NCI-H226 (cell line): ENCODE measurements at regions not wholly inside any gene's neighbourhood (a gene's known extent, or its start where the extent isn't known, plus 50 kb on each side); places are given as distances from the start of the nearest gene placed in this dataset.
A peak's percentile ranks its signal among the peaks of the same experiment; 100 is the strongest.

ENCODE experiments used
- DNase-seq: peaks from one replicate; pipeline ENCODE4 v3.0.0-alpha.2; 2015

DNA sequence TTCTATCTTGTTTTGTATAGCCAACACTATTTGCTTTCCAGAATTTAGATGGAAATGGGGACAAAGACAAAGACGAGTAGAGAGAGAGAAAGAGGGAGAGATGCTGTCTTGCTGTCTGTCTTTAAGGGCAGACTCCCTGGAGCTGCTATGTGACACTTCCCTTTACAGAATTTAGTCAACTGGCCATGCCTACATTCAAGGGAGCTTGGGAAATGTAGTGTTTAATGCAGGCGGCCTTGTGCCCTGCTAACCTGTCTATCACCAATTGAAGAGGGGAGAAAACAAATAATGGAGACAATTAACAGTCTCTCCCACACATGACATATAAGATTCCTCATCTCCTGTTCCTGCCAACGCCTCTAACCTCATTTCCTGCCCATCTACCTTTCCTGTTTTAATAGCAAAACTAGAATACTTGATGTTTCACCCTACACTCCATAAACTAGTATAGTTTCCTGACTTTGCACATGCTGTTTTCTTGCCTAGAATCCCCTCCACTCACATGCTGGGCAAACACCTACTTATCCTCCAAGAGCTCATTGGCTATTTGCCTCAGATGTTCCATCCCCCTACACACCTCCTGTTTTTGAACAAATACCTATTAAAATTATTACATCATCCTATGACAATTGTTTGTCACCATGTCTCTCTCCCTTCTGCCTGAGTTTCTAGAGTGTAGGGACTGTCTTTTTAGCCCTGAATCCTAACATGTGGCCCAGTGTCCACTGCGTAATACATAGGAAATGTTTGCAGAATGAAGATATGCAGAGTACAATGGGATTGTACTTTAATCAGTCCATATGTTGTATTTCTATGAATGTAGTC is 117.2 kb downstream of the SLC25A24 start:
- no peak for DNase-seq

- DNase-seq, result no peak
Measured at GRCh38 chr1:108082001-108082400, 117.0 kb upstream of the VAV3 start.

DNA sequence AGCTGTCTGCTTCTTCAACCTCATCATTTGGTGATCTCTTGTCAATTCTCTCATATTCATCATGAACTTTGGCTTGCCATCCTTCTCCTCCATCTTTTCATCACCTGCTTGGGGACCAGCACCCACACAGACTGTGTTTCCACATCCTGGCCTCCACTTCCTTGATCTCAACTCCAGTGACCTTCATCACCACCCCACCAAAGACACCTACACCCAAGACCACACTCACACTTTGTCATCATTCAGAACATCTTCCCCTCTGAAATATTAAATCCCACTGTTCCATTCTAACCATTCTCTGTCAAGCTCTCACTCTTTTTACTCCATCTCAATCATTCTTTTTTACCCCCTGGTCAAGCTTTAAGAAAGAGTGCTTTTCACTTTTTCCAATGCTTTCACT is 115.5 kb upstream of the VAV3 start:
- no peak for DNase-seq

DNA sequence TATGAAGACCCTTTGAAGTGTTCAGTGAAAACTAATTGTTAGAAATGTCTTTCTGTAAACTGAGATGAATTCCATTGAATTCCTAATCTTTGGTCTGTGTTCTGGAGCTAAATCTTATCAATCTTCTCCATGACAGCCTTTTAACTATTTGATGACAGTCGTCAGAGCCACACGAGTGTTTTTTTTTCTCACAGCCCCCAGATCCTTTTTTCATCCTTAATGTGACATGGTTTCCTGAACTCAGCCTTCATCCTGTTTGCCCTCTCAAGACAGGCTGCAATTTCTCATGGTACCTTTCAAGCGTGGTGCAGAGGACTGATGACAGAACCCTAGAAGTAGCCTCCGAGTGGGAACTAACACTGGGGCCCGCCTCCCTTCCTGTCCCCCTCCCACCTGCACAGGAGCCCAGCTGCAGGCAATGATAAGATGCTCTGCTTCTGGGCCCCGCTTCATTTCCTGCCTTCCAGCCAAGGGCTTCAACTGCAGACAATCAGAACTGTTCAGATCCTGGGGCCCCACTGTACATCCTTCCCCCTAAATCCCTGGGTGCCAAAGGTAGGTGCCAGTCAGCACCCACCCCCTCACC is 114.6 kb upstream of the VAV3 start:
- no peak for DNase-seq

GRCh38 chr1:108077991-108078390 is 113.0 kb upstream of the VAV3 start:
- no peak for DNase-seq

DNA sequence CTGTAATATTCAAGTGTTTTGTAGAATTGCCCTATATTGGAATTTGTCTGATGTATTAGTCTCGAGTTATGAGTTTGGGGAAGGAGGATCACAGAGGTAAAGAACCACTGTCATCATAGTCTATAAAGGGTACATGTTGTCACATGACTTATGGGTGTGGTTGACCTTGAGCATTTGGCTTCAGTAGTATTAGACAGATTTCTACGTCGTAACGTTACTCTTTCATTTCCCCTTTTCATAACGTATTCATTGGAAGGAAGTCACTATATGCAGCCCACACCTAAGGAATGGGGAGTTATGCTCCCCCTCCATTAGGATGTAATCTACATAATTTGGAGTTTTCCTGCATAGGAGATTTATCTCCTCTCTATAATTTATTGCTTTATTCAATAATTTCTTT is 110.1 kb upstream of the VAV3 start:
- no peak for DNase-seq

DNA sequence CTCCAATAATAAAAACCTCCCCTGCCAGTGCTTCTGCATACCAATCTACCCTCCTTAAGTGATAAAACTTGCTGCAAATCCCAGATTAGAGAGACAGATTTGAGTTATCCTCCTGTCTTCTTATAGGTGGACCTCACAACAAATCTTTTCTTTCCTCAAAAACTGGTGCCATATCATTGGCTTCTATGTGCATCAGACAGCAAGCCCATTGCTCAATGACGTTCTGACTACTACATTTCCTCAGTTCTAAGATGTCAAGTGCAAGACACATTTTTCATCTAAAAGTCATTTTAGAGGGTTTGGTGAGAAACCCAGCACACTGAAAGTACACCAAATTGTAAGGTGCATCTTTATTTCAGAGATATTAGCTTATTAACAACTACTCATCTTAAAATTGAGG is 107.8 kb upstream of the VAV3 start:
- DNase-seq, result peak; percentile 34

- DNase-seq, result peak; percentile 40
Measured at GRCh38 chr1:108072212-108072611, 107.2 kb upstream of the VAV3 start.

- no peak for DNase-seq
Measured at GRCh38 chr1:108071601-108072000, 106.6 kb upstream of the VAV3 start.

DNA sequence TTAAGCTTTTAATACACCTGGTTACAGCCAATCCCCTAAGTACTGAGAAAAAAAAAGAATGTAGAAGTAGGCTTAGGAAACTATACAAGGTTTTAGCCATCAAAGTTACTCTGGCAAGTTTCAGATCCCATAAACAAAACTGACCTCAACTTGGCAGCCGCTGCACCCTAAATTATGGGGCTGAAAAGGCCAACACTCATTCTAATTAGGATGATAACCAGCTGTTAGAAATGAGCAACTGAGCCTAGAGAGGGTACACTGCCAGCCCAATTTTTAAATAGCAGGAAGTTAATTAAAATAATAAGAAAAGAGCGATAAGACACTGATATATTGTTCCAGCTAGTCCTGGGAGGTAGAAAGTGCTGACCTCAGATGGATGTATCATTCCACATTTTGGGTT is 105.7 kb upstream of the VAV3 start:
- no peak for DNase-seq

DNA sequence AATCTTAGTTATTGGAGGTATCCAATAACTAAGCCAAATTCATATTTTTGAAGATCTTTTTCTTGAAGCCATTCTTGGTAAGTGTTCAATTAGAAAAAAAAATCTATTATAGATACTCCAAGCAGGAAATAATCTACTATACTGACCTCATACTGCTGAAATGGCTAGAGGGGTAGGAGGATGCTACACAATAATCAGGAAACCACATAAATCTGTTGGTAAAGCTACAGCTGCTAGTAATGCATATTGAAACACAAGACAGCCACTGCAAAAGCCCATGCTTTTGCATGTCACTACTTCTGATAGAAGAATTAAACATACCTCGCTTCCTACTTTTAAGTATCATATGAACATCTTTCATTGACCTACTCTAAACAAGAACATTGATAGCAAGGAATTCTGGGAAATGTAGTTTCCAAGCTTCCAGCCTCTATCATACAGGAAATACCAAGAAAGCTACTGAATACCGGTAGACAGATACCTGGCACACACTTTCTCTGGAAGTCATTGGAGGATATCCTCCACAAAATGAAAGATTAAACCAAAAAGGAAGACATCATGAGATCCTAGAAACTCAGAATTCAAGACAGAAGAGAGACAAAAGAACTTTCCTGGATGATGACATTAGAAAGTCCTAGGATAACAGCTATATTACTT is 103.0 kb upstream of the VAV3 start:
- DNase-seq, result peak; percentile 83

DNA sequence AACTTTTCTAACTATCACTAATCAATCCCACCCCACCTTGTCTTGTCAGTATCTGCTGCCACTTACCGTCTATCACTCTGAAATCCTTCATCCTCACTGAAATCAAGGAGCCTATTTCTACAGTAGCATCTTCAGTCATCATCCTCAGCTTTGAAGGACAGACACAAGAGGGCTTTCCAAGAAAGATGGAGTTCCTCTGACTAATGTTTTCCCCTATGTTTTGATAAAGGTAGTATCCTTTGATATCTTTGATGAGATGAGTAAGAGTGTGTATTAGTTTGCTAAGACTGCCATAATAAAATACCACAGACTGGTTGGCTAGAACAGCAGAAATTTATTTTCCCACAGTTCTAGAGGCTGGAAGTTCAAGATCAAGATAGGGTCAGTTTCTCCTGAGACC is 101.8 kb upstream of the VAV3 start:
- peak; percentile 37 for DNase-seq

- no peak for DNase-seq
Measured at GRCh38 chr1:108064255-108064654, 99.3 kb upstream of the VAV3 start.

DNA sequence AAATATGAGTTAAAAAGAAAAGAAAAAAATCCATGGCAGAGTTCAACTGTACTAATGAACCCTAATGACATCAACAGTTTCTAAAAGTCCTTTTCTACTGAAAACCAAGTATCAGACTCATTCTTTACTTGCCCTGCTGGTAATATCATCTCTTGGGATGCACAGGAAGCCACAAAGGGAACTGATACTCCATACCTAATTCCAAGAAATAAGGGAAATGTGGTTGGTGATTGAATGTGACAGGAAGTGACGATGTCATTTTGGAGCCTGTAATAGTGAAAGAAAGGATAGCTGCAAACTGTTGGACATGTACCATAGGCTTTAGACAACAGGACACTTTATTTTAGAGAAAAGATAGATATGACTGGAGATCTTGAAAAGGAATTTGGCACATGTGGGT is 98.7 kb upstream of the VAV3 start:
- DNase-seq, result no peak

- DNase-seq, result no peak
Measured at GRCh38 chr1:108059945-108060344, 95.0 kb upstream of the VAV3 start.

DNA sequence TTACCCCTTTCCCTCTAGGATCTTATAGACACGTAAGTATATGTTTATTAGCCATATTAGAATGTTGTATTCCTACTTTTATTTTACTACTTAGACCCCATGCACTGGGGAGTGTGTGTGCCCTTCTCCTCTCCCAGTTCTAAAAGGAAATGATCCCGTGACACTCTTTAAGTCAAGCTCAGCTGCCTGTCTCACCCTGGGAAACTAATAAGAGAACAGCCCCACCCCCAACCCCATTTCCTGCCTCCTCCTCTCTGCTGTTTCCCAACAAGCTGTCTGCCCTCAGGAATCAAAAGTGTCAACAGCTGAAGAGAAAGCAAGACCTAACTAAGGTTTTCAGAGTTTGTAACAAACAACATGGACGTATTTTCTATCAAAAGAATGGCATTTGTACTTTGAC is 92.6 kb upstream of the VAV3 start:
- peak; percentile 37 for DNase-seq

DNA sequence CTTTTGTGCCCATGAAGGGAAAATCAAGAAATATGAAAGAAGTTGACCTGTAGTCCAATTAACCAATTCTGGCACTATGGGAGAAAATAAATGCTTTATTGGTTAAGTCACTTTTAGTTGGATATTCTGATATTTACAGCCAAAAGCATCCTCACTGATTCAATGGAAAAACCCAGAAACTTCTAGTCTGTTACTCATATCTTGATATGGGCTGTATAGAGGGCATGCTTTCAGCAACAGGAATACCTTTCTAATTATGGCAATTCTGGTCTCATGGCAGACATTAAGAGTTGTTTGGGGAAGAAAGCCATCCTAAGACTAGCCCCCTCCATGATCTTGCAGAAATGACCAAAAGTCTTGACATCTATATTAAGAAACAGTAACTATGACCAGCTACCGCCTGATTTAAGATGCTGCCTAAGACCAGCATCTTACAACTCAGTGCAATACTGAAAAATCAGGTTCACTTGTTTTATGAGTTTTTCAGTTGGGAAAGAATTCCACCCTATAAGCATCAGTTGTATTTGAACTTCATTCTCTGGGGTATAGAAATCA is 91.5 kb upstream of the VAV3 start:
- DNase-seq, result no peak

- no peak for DNase-seq
Measured at GRCh38 chr1:108055387-108055786, 90.4 kb upstream of the VAV3 start.

DNA sequence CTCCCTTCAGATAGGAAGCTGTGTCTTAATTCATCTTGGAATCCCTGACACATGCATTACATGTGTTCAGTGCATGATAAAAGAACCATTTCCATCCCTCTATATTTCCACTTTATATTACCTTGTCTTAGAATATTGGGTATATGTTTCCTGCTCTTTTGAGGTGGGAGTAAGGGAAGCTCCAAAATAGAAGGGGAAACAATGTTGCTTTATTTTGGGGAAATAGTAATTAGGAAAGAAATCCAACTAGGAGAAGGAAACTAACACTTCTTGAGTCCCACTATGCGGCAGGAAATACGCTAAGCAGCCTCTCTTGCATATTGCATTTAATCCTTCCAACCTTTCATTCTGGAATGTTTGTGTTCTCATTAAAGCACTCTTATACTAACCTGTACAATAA is 89.4 kb upstream of the VAV3 start:
- DNase-seq, result no peak

DNA sequence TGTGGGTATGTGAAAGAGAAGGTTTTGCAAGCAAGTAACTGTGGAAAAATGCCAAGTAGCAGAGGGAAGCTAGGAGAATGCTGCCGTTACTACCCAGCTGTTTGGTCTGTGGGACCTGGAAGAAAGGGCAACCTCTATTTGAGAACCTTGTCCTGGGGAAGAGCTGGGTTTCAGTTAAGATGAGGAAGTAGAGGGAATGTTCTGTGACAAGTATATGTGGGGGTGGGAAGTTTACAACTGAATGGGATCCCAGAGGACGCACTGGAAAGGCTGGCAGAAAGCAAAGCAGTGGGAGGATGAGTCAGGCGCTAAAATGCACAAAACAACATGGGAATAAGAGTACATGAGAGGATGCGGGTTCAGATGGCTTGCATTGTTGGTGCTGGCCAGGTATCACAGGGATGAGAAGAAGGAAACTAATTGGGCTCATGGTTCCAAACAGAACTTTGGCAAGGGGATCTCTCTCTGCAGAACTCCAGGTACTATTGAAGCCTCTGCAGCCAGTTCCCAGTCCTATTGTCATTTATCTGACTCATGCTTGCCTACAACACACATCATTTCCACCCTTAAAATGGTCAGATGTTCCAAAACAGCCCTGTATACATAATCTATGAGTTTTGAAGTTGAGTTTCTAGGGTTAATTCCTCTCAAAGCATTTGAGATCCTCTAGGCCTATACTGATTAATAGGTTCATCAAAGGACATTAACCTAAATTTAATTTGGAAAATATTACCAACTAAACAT is 88.5 kb upstream of the VAV3 start:
- no peak for DNase-seq

GRCh38 chr1:108051631-108052377 is 86.8 kb upstream of the VAV3 start:
- no peak for DNase-seq

- DNase-seq, result no peak
Measured at GRCh38 chr1:108050911-108051629, 86.1 kb upstream of the VAV3 start.
